GM12878 (cell line): ENCODE measurements at regions not wholly inside any gene's neighbourhood (a gene's known extent, or its start where the extent isn't known, plus 50 kb on each side); places are given as distances from the start of the nearest gene placed in this dataset.

ENCODE experiments used
- ATAC-seq: fragments of 200-7000 bp; cut with Tn5 transposase; 3 replicates; pipeline ENCODE4 v1.9.1; 2020; ENCODE audit warnings: mild to moderate bottlenecking, moderate library complexity
- BruUV-seq: library from RNA; stranded (reverse); fragments of 400-500 nt; replicated peaks from 2 replicates; lab custom pipeline; 2021; lab: Mats Ljungman, UMichigan
- CTCF ChIA-PET: fragments of 300-600 bp; sonication (Branson Sonifier 250); formaldehyde crosslinking; extraction: SDS; loops from one replicate; lab custom pipeline; 2021; ENCODE audit warnings: inconsistent platforms; lab: Yijun Ruan, JAX
- POLR2A ChIA-PET: fragments of 350-600 bp; formaldehyde crosslinking; extraction: SDS; loops from one replicate; lab custom pipeline; 2021; ENCODE audit warnings: inconsistent platforms; lab: Charles Lee
- RAD21 ChIA-PET: fragments of 300-600 bp; sonication (Branson Sonifier 250); formaldehyde crosslinking; loops from one replicate; lab custom pipeline; 2023; ENCODE audit warnings: antibody characterized with exemption; ENCODE audit not compliant: unreplicated experiment; lab: Charles Lee
- SMC1A ChIA-PET: fragments of 300-600 bp; sonication (Branson Sonifier 250); formaldehyde crosslinking; loops from one replicate; lab custom pipeline; 2023; ENCODE audit not compliant: unreplicated experiment, uncharacterized antibody; lab: Charles Lee
- DNase-seq: peaks from one replicate; pipeline ENCODE4 v3.0.0-alpha.2; 2011; ENCODE audit warnings: low read depth, low spot score
- FAIRE-seq: peaks from 3 replicates; lab custom pipeline; 2011; peaks lifted over from hg19 to GRCh38; lab: Jason Lieb, UNC
- H2AFZ ChIP-seq: 2 replicates; pipeline ENCODE4 v1.6.0; 2011; ENCODE audit warnings: low read depth, low read length, control low read depth; ENCODE audit not compliant: control insufficient read depth
- H3K27ac ChIP-seq: 2 replicates; pipeline ENCODE4 v1.5.1; 2011; ENCODE audit warnings: control low read depth; ENCODE audit not compliant: control insufficient read depth, insufficient read depth
- H3K27me3 ChIP-seq, 2 experiments: replicated peaks in 1 of 2; 2 replicates each; pipeline versions ENCODE4 v1.6.0 to v1.6.1; 2011; ENCODE audit warnings: low read length in 1 of 2; ENCODE audit not compliant: control insufficient read depth in 2 of 2, insufficient read depth in 2 of 2
- H3K36me3 ChIP-seq, 2 experiments: 2 replicates each; pipeline ENCODE4 v1.5.1; 2011; ENCODE audit warnings: low read length in 1 of 2; ENCODE audit not compliant: control insufficient read depth in 2 of 2, insufficient read depth in 2 of 2
- H3K4me1 ChIP-seq: 2 replicates; pipeline ENCODE4 v1.6.1; 2011; ENCODE audit warnings: mild to moderate bottlenecking, low read length, moderate library complexity, mixed read lengths; ENCODE audit not compliant: control insufficient read depth, insufficient read depth
- H3K4me2 ChIP-seq: 2 replicates; pipeline ENCODE4 v1.6.0; 2011; ENCODE audit warnings: control low read depth; ENCODE audit not compliant: control insufficient read depth, insufficient read depth
- H3K4me3 ChIP-seq: fragments of 200-600 bp; sonication (generic); 2 replicates; pipeline ENCODE4 v1.5.1; 2016
- H3K79me2 ChIP-seq: 2 replicates; pipeline ENCODE4 v1.6.0; 2011; ENCODE audit warnings: low read length; ENCODE audit not compliant: control insufficient read depth, insufficient read depth
- H3K9ac ChIP-seq: 2 replicates; pipeline ENCODE4 v1.8.0; 2011; ENCODE audit warnings: low read length, control low read depth, mixed read lengths; ENCODE audit not compliant: control insufficient read depth, insufficient read depth
- H3K9me3 ChIP-seq: replicated peaks from 3 replicates; pipeline ENCODE4 v1.5.1; 2011; ENCODE audit warnings: mild to moderate bottlenecking, low read length; ENCODE audit not compliant: control insufficient read depth, insufficient read depth
- H4K20me1 ChIP-seq: 2 replicates; pipeline ENCODE4 v1.6.0; 2011; ENCODE audit not compliant: control insufficient read depth, insufficient read depth
- ATF2 ChIP-seq: IDR thresholded peaks from 2 replicates; pipeline ENCODE4 v1.6.1; 2012; ENCODE audit warnings: low read length, inconsistent platforms
- CBX3 ChIP-seq: fragments of 200-600 bp; sonication (generic); IDR thresholded peaks from 2 replicates; pipeline ENCODE4 v1.6.1; 2016; ENCODE audit warnings: low read depth, borderline replicate concordance
- CBX5 ChIP-seq: sonication (generic); IDR thresholded peaks from 2 replicates; pipeline ENCODE4 v1.6.1; 2016; ENCODE audit warnings: low read depth, moderate library complexity, mild to moderate bottlenecking, inconsistent platforms
- JUNB ChIP-seq: IDR thresholded peaks from 2 replicates; pipeline ENCODE4 v1.6.1; 2016; ENCODE audit warnings: antibody characterized with exemption, mild to moderate bottlenecking
- KAT2A ChIP-seq: conservative IDR thresholded peaks from 2 replicates; pipeline ENCODE4 v1.6.1; 2011; ENCODE audit warnings: low read depth, low read length; ENCODE audit not compliant: control insufficient read depth
- MLLT1 ChIP-seq: fragments of 450-650 bp; IDR thresholded peaks from 2 replicates; pipeline ENCODE4 v1.6.1; 2016; ENCODE audit warnings: mild to moderate bottlenecking
- NRF1 ChIP-seq: conservative IDR thresholded peaks from 2 replicates; pipeline ENCODE4 v1.6.1; 2011; ENCODE audit warnings: mild to moderate bottlenecking, low read depth, low read length, improper control_type of control experiment
- PAX5 ChIP-seq: IDR thresholded peaks from 2 replicates; pipeline ENCODE4 v1.6.1; 2011; ENCODE audit warnings: low read depth, low read length, borderline replicate concordance
- PML ChIP-seq: IDR thresholded peaks from 2 replicates; pipeline ENCODE4 v1.6.1; 2012; ENCODE audit warnings: low read length, inconsistent platforms
- POLR2AphosphoS5 ChIP-seq: IDR thresholded peaks from 2 replicates; pipeline ENCODE4 v1.6.1; 2011; ENCODE audit warnings: mild to moderate bottlenecking, low read length, inconsistent platforms
- RELA ChIP-seq: fragments of 450-650 bp; IDR thresholded peaks from 2 replicates; pipeline ENCODE4 v1.8.0; 2014; ENCODE audit warnings: borderline replicate concordance; ENCODE audit not compliant: partially characterized antibody
- SREBF1 ChIP-seq: IDR thresholded peaks from 2 replicates; pipeline ENCODE4 v1.6.1; 2012; ENCODE audit warnings: mild to moderate bottlenecking, low read length
- TCF7 ChIP-seq: IDR thresholded peaks from 2 replicates; pipeline ENCODE4 v1.6.1; 2014; ENCODE audit warnings: antibody characterized with exemption, borderline replicate concordance
- WGBS: methylation state at CpG from one replicate; pipeline ENCODE4 v1.1.6; 2016; ENCODE audit warnings: low lambda C conversion rate; ENCODE audit not compliant: insufficient replicate concordance, insufficient coverage; ENCODE audit errors: missing lambda C conversion rate; 5-methylcytosine and 5-hydroxymethylcytosine counted together
- in situ Hi-C: fragments of 300-500 bp; cut with MboI; formaldehyde crosslinking; loops from 9 replicates; pipeline ENCODE4 v1.14.3; 2018; ENCODE audit warnings: mixed read lengths
- intact Hi-C: fragments of 100-400 bp; cut with micrococcal nuclease; formaldehyde crosslinking; loops from one replicate; pipeline ENCODE4 v1.14.2; 2022; ENCODE audit not compliant: unreplicated experiment
- TF ChIP-seq, protein P1 (sequence below), 3 experiments: IDR thresholded peaks in 2 of 3; conservative IDR thresholded peaks in 1 of 3; 2 replicates each; pipeline ENCODE4 v1.5.1; 2011; ENCODE audit warnings: low read depth in 3 of 3, low read length in 3 of 3, mild to moderate bottlenecking in 3 of 3, control low read depth in 2 of 3, moderate library complexity in 2 of 3, inconsistent platforms in 1 of 3, mixed read lengths in 1 of 3; ENCODE audit not compliant: control insufficient read depth in 2 of 3, insufficient read depth in 1 of 3; ENCODE audit errors: extremely low read depth in 1 of 3
- TF ChIP-seq, protein P2 (sequence below): fragments of 450-650 bp; conservative IDR thresholded peaks from 2 replicates; pipeline ENCODE4 v1.6.1; 2017; ENCODE audit warnings: mild to moderate bottlenecking, moderate library complexity

DNA sequence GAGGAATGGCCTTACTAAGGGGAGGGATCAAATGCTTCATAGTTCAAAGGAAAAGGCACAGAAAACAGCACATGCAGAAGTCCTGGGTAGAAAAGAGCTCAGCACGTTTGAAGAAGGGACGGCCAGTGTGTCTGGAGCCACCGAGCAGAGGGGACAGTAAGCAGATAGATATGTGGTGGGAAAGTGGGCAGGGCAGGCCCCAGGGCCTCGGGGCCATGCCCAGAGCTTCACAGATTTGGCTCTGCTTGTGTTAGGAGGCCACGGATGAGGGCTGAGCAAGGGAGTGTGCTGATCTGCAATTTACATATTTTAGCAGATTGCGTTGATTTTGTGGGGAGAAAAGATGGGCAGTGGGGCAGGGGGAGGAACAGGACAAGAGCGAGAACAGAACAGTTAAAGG is 343.1 kb downstream of the LPIN1 start:
- WGBS, result 85% methylated on average over 7 of the region's 7 CpGs
- RAD21 ChIA-PET, result interaction anchor here (1.2 kb wide), 1 partner anchor 33 kb away, joined by 4 read pairs; no protein-coding TSS in a partner anchor
- Histone ChIP-seq H3K4me1 (no peaks in the 10 kb centered on the region), H3K36me3 (no peaks in the 10 kb centered on the region), H3K4me2 (no peak overlapping the region), H3K4me3 (no peak overlapping the region), H3K27ac (no peak overlapping the region), H3K27me3 (no peaks in the 10 kb centered on the region), H4K20me1 (no peaks in the 10 kb centered on the region), H2AFZ (no peak overlapping the region), H3K79me2 (no peaks in the 10 kb centered on the region), H3K9ac (no peak overlapping the region), H3K9me3 (no peaks in the 10 kb centered on the region; the same call in 2 of the 3 replicates)
- SMC1A ChIA-PET, result interaction anchor here (0.6 to 0.8 kb wide), 2 partner anchors 16 to 49 kb away, joined by 3 read pairs; no protein-coding TSS in a partner anchor
- intact Hi-C loops, result no loop called here
- in situ Hi-C loops, result no loop called here
- CTCF ChIA-PET, result interaction anchor here (1.3 kb wide), 1 partner anchor 225 kb away, joined by 3 read pairs; no protein-coding TSS in a partner anchor
- TSS peak; percentile 11 for BruUV-seq
- DNase-seq, result no peak
- no peak for TF ChIP-seq CBX5
- TF ChIP-seq PML, result no peak
- TF ChIP-seq SREBF1, result no peak
- TF ChIP-seq, protein P1, sequence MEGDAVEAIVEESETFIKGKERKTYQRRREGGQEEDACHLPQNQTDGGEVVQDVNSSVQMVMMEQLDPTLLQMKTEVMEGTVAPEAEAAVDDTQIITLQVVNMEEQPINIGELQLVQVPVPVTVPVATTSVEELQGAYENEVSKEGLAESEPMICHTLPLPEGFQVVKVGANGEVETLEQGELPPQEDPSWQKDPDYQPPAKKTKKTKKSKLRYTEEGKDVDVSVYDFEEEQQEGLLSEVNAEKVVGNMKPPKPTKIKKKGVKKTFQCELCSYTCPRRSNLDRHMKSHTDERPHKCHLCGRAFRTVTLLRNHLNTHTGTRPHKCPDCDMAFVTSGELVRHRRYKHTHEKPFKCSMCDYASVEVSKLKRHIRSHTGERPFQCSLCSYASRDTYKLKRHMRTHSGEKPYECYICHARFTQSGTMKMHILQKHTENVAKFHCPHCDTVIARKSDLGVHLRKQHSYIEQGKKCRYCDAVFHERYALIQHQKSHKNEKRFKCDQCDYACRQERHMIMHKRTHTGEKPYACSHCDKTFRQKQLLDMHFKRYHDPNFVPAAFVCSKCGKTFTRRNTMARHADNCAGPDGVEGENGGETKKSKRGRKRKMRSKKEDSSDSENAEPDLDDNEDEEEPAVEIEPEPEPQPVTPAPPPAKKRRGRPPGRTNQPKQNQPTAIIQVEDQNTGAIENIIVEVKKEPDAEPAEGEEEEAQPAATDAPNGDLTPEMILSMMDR (IDR thresholded peaks at IDR 0.05 in 2 of 3, conservative IDR thresholded peaks at IDR 0.05 in 1 of 3; ENCODE audit: control insufficient read depth in 2 of 3, extremely low read depth in 1 of 3, insufficient read depth in 1 of 3, low read depth in 3 of 3, low read length in 3 of 3), result no peak
- TF ChIP-seq, protein P2, sequence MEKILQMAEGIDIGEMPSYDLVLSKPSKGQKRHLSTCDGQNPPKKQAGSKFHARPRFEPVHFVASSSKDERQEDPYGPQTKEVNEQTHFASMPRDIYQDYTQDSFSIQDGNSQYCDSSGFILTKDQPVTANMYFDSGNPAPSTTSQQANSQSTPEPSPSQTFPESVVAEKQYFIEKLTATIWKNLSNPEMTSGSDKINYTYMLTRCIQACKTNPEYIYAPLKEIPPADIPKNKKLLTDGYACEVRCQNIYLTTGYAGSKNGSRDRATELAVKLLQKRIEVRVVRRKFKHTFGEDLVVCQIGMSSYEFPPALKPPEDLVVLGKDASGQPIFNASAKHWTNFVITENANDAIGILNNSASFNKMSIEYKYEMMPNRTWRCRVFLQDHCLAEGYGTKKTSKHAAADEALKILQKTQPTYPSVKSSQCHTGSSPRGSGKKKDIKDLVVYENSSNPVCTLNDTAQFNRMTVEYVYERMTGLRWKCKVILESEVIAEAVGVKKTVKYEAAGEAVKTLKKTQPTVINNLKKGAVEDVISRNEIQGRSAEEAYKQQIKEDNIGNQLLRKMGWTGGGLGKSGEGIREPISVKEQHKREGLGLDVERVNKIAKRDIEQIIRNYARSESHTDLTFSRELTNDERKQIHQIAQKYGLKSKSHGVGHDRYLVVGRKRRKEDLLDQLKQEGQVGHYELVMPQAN, result no peak
- no peak for TF ChIP-seq RELA
- TF ChIP-seq CBX3, result no peak
- no peak for TF ChIP-seq PAX5
- no peak for TF ChIP-seq TCF7
- no peak for TF ChIP-seq ATF2
- no peak for TF ChIP-seq KAT2A
- TF ChIP-seq NRF1, result no peak
- no peak for TF ChIP-seq POLR2AphosphoS5
- no peak for TF ChIP-seq MLLT1
- TF ChIP-seq JUNB, result no peak
- ATAC-seq, result no peak; the same call in 2 of the 3 replicates
- POLR2A ChIA-PET, result no interaction called here
- FAIRE-seq, result no peak
